ENCODE measurements at regions not wholly inside any gene's neighbourhood (a gene's known extent, or its start where the extent isn't known, plus 50 kb on each side); places are given as distances from the start of the nearest gene placed in this dataset.

DNA sequence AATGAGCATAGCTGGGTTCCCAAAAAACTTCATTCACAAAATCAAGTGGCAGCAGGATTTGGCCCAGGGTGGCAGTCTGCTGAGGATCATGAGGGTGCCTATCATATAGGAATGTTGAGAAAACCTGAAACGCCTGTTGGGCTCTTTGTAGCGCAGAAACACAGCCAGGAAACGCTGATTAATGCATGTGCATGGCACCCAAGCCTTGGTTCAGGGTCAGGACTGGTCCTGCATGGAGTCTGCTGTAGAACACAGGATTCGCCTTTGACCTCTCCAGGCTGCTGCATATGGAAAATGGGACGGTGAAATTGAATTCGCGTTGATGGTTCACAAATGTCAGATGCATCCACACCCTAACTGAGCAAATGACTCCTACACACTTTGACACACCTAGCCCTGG, 227.9 kb upstream of the COPS8 start:
- DNase-seq = no peak

GRCh38 chr2:236858661-236859060, 227.0 kb upstream of the COPS8 start:
- no peak for DNase-seq

- DNase-seq = no peak
Measured at GRCh38 chr2:236859908-236860307, 225.8 kb upstream of the COPS8 start.

GRCh38 chr2:236861196-236861875, 224.4 kb upstream of the COPS8 start:
- DNase-seq = no peak

DNA sequence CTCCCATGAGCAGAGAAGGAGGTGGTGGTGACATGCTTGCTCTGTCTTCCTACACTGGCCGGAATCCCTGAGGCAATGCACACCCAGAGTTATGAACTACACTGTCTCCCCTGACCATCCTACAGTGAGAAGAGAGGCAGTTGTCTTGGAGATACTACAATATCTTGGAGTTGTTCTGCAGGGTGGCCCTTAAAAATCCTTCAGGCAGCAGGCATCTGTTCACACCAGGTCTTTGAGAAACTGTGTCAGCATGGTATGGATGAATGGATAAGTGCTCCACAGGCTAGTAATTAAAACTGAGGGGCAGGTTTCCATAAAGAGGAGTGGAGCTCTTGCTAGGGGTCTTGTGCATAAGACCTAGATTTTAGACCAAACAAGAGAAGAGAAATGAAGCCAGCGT, 223.7 kb upstream of the COPS8 start:
- DNase-seq = no peak

- no peak for DNase-seq
Measured at GRCh38 chr2:236862526-236862925, 223.2 kb upstream of the COPS8 start.

GRCh38 chr2:236862961-236863728, 222.5 kb upstream of the COPS8 start:
- DNase-seq = no peak

- DNase-seq = no peak
Measured at GRCh38 chr2:236863729-236864126, 222.0 kb upstream of the COPS8 start.

DNA sequence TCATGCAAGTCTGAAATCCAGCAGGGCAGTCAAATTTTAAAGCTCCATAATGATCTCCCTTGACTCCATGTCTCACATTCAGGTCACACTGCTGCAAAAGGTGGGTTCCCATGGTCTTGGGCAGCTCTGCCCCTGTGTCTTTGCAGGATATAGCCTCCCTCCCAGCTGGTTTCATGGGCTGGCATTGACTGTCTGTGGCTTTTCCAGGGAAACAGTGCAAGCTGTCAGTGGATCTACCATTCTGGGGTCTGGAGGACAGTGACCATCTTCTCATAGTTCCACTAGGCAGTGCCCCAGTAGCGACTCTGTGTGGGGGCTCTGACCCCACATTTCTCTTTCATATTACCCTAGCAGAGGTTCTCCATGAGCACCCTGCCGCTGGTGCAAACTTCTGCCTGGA, 220.6 kb upstream of the COPS8 start:
- no peak for DNase-seq

GRCh38 chr2:236866542-236867340, 218.9 kb upstream of the COPS8 start:
- DNase-seq = no peak

DNA sequence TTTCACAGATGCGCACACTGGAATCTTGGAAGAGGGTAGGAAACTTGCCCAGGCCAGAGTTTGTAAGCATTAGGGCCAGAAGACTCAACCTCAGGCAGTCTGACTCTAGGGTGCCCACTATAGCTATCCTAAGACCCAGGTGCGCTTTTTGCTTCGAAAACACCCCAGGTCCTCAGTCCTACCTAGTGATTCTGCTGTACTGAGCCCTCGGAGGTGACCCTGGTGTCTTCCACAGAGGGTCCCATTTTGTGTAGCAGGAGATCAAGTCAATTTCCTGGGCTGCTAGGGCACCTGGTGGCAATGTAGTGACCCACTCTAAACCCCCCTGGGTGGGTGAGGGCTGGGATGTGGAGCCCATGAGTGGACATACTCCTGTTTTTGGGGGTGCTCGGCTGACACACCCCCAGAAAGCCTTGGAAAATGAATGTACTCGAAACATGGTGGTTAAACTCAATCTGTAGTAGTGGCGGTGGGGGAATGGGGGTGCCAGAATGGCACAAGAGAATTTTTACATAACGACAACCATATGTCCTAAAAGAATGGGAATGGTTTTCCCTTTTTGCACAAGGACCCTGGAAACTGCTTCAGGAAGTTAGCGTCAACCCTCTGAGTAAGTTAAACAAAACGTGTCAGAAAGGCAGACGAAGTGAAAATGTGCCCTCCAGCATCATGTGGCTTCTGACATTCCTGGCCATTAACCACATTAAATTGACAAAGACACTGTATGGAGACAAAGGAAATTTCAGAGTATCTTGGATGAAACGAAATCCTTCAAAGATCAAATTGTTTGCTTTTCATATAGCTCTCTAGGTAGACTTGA, 218.0 kb upstream of the COPS8 start:
- DNase-seq = no peak

DNA sequence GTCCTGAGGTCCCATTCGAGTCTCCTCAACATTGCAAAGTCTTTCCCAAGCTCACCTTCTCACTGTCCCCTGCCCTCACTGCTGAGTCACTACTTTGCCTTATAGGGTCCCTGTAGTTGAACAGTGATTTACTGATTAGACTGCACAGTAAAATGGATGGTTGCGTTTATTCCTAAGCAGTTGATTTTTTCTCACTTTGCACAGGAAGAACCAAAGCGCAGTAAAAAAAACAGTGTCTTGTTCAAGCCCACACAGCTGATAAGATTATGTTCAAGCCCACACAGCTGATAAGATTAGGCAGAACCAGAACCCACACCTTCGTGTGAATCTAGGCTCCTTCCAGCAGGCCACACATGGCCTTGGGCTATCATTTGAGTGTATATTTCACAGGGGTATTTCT, 215.3 kb upstream of the COPS8 start:
- no peak for DNase-seq

DNA sequence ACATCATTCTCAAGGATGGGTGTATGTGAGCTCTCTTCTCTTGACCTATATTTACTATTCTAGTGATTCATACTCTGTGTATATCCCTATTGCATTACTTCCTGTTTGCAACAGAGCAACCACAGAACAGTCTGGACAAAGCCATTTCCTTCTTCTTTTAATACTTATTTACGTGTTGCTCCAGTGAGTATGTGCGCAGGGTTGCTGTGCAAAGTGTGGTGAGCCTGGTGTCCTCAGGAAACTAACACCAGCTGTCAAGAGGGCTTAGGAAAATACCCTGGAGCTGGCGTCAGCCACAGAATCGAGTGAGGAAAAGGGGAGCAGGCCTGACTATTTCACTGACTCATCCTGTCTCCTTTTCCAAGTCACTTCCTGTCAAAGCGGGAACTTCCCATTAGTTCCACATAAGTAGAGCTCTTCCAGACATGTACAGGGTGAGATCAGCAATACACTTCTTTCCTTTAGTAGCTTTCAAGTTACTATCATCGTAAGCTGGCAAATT, 214.1 kb upstream of the COPS8 start:
- no peak for DNase-seq

GRCh38 chr2:236872015-236872414, 213.7 kb upstream of the COPS8 start:
- DNase-seq = no peak

- DNase-seq = no peak
Measured at GRCh38 chr2:236872981-236873380, 212.7 kb upstream of the COPS8 start.

DNA sequence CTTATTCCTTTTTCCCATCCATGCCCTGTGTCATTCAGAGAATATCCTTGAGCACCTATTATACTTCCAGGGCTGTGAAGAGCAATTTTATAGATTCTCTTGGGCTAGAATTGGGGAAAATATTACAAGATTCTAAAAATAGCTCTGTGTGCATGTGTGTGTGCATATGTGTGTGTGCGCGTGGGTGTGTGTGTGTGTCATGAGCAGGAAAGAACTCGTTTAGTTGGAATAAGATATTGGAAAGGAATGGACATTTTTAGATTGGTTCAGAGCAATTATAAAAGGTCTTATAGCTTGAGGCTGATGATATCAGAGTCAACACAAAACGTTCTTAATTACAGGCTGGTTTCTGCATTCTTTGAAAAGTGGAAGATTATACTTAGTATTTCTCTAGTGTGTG, 212.1 kb upstream of the COPS8 start:
- no peak for DNase-seq

DNA sequence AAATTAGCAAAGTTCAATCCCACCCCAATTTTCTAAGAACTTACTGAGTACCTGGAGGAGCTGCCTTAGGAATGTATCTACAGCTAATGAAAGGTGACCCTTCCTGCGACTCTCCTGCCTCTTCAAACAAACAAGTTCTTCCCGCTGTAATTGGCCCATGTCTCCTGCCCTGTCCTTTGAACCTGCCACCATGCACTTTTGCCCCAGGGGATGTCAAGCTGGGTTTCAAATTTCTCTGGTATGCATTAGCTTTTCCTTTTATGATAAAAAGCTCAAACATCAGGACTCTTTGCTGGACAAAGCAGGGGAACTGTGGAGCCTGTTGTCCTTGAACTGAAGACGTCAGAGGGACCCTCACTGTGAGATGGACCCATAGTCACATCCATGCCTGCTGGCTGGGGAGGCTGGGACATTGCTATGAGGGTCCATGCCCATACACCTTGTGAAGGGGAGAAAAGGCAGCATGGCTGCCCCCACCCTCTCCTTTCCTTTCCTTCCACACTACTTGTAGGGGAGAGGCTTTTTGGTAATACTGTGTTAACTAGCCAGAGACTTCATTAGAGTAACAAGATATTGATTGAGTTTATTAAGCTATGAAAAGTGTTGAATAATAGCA, 210.7 kb upstream of the COPS8 start:
- DNase-seq = no peak

DNA sequence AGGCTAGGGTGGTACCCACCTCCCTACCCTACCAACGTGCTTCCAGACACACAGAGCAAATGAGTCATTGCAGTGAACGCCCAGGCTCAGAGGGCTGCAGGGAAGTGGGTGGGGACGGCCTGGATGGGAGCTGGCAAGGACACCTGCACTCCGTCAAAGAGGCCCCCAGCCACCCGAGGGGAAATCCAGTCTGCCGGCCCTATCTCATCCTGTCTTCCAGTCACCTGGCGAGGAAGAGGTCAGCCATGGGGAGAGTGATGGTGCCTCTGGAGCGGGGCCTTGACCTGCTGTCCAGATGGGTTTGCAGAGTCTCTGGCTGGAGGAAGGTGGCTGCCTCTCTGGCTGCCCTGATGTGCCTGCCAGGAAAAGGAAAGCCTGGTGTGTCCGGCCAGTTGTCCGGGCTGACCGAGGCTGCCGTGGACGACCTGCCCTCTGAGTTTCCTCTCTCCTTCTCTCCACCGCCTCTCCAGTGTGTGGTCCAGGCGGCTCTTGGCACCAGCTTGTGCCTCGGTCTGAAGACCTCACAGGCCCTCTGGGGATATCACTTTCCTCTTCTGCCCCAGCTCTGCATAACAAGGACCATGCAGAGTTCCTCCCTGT, 209.7 kb upstream of the COPS8 start:
- no peak for DNase-seq

- DNase-seq = no peak
Measured at GRCh38 chr2:236876642-236877041, 209.0 kb upstream of the COPS8 start.

GRCh38 chr2:236877972-236878371, 207.7 kb upstream of the COPS8 start:
- DNase-seq = no peak

DNA sequence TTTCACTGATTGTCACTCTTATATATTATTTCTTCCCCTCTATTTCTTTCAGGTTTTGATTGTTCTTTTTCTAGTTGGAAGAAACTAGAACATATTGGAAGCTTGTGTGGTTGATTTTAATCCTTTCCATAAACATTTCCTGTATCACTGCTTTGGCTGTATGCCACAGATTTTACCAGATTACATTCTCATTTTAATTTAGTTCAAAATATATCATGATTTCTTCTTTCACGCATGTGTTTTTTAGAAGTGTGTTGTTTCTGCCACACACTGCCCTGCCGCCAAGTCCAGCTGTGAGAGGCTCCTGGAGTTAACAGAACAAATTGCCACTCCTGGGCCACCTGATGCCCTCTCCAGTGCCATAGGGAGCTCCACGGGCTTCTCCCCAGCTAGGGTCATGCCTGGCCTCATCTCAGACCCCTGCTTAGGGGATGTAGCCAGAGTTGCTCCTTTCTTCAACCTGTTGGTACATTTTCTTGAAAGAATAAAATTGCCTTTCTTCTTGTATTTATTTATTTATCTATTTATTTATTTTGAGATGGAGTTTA, 206.2 kb upstream of the COPS8 start:
- DNase-seq = no peak

DNA sequence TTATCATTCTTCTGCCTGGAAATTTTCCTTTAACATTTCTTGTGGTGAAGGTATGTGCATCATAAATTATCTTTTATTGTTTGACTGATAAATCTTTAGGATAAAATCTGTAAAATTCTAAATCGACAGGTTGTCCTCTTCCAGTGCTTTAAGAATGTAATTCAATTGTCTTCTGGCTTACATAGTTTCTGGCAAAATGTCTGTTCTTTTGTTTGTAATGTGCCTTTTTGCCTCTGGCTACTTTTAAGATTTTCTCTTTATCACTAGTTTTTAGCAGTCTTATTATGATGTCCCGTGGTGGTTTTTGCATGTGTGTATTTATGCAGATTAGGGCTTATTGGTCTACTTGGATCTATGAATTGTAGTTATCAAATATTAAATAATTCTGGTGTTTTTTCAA, 203.6 kb upstream of the COPS8 start:
- no peak for DNase-seq
